NB4 (cell line): ENCODE measurements at regions not wholly inside any gene's neighbourhood (a gene's known extent, or its start where the extent isn't known, plus 50 kb on each side); places are given as distances from the start of the nearest gene placed in this dataset.

Experiments used
- DNase-seq: peaks from one replicate; pipeline ENCODE4 v3.0.0; 2010; ENCODE audit warnings: low read depth
- H3K4me3 ChIP-seq: one replicate; pipeline ENCODE4 v1.5.1; 2011; ENCODE audit warnings: mild to moderate bottlenecking, low read depth, low read length, moderate library complexity
- MAX ChIP-seq: IDR thresholded peaks from 2 replicates; pipeline ENCODE4 v1.6.1; 2011; ENCODE audit warnings: low read depth, low read length
- MYC ChIP-seq: IDR thresholded peaks from 2 replicates; pipeline ENCODE4 v1.6.1; 2011; ENCODE audit warnings: low read depth, low read length
- POLR2A ChIP-seq: IDR thresholded peaks from 2 replicates; pipeline ENCODE4 v1.6.1; 2011; ENCODE audit warnings: mild to moderate bottlenecking; ENCODE audit not compliant: insufficient read length; ENCODE audit errors: extremely low read depth
- TF ChIP-seq, protein P1 (sequence below): IDR thresholded peaks from one replicate; pipeline ENCODE4 v1.5.1; 2012; ENCODE audit warnings: low read depth, low read length

DNA sequence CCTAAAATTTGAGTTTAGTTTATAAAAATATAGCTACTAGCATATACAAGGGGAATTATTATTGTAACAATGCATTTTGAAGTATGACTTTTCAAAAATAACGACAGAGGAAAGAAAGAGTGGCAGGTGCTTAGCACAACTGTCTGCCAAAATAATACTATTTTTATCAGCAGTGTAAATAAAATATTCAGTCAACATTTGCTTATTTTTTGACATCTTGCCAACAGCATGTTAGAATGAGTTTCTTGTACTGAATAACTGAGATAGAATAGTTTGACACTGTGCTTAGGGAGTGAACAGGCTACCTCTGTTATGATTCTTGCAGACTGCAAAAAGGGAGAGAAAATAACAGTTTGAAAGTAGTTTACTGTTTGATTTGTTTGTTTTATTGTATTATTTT, 909.8 kb downstream of the BRINP3 start:
- H3K4me3 ChIP-seq = no peak overlapping the region
- DNase-seq = no peak
- no peak for TF ChIP-seq POLR2A
- TF ChIP-seq MAX = no peak
- TF ChIP-seq MYC = no peak
- TF ChIP-seq, protein P1, sequence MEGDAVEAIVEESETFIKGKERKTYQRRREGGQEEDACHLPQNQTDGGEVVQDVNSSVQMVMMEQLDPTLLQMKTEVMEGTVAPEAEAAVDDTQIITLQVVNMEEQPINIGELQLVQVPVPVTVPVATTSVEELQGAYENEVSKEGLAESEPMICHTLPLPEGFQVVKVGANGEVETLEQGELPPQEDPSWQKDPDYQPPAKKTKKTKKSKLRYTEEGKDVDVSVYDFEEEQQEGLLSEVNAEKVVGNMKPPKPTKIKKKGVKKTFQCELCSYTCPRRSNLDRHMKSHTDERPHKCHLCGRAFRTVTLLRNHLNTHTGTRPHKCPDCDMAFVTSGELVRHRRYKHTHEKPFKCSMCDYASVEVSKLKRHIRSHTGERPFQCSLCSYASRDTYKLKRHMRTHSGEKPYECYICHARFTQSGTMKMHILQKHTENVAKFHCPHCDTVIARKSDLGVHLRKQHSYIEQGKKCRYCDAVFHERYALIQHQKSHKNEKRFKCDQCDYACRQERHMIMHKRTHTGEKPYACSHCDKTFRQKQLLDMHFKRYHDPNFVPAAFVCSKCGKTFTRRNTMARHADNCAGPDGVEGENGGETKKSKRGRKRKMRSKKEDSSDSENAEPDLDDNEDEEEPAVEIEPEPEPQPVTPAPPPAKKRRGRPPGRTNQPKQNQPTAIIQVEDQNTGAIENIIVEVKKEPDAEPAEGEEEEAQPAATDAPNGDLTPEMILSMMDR = no peak

GRCh38 chr1:189596197-189596596, 881.5 kb downstream of the BRINP3 start:
- no peak overlapping the region for H3K4me3 ChIP-seq
- TF ChIP-seq MYC (no peak), MAX (no peak), POLR2A (no peak)
- TF ChIP-seq, protein P1 = no peak
- no peak for DNase-seq

GRCh38 chr1:189597083-189597482, 880.6 kb downstream of the BRINP3 start:
- H3K4me3 ChIP-seq = no peak overlapping the region
- TF ChIP-seq, protein P1 = no peak
- no peak for DNase-seq

DNA sequence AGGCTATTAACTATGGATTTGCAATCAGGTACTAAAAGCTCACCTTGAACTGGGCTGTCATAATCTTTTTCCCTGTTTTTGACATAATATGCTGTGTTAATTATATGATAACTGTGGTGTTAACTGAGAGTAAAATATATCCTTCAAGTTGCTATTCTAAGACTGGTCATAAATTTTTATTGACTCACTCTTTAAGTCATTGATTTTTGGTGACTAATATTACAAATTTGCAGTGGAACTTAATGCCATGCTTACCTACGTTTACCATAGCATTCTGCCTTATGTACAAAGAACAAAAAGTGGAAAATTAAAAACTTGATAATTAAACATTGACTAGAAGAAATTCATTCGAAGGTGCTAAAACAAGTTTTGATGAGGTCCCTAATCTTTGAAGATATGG, 872.4 kb downstream of the BRINP3 start:
- H3K4me3 ChIP-seq = no peak overlapping the region
- DNase-seq = no peak
- no peak for TF ChIP-seq MYC
- TF ChIP-seq MAX = no peak
- no peak for TF ChIP-seq POLR2A
- TF ChIP-seq, protein P1 = no peak

DNA sequence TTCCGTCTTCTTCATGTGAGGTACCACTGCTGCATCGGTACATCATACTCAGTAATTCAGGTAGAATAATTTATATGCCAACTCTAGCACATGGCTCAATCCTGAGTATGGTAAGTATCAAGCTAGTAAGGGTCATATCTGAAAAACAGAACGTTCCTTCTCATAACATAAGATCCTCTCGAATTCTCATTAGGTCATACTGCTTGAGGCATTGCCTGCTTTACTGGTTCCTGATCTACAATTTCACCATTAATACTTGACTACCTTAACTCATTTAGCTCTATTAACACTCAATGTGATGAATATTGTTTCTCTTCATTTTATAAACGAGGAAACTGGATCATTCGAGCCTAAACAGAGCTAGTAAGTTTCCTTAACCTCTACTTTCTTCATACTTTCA, 871.6 kb downstream of the BRINP3 start:
- no peak overlapping the region for H3K4me3 ChIP-seq
- DNase-seq = no peak
- TF ChIP-seq, protein P1 = no peak
- no peak for TF ChIP-seq POLR2A
- no peak for TF ChIP-seq MAX
- TF ChIP-seq MYC = no peak

- no peak for TF ChIP-seq MYC
- TF ChIP-seq POLR2A = no peak
- no peak for TF ChIP-seq MAX
- TF ChIP-seq, protein P1 = no peak
- no peak for DNase-seq
- no peak overlapping the region for H3K4me3 ChIP-seq
Observed at GRCh38 chr1:189606795-189607476, 870.7 kb downstream of the BRINP3 start.
